ENCODE measurements at regions not wholly inside any gene's neighbourhood (a gene's known extent, or its start where the extent isn't known, plus 50 kb on each side); places are given as distances from the start of the nearest gene placed in this dataset.

GRCh38 chr4:14111730-14112181 is 484.2 kb upstream of the BOD1L1 start:
- no peaks in the 10 kb centered on the region for H3K36me3 Mint-ChIP-seq (ENCODE audit: low read depth)
- DNase-seq (ENCODE audit: low spot score): no peak
- no peaks in the 10 kb centered on the region for H3K4me1 Mint-ChIP-seq (ENCODE audit: low read depth)
- no peak overlapping the region for H3K4me3 Mint-ChIP-seq
- H3K27ac Mint-ChIP-seq: no peak overlapping the region
- intact Hi-C loops (cut with micrococcal nuclease): no loop called here
- peaks cover 6% of the 10 kb centered on the region for H3K9me3 Mint-ChIP-seq
- no peaks in the 10 kb centered on the region for H3K27me3 Mint-ChIP-seq (ENCODE audit: insufficient read depth)

DNA sequence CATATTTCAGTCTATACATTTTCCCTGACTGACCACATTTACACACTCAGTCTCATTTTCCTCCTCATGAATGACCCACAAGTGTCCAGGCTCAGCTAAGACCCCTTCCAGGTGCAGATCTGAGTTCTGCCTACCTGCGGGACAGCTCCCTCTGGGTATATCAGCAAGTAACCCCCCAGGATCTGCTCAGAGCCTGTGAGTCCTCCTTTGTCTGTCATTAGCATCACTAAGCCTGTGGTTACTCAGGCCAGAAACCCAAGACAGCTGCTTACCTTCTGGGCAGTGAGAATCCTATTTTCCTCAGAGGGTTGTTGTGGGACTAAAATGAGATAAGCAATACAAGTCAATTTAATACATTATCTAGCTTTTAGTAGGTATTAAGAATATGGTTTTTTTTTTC is 487.6 kb upstream of the BOD1L1 start:
- intact Hi-C loops (cut with micrococcal nuclease): no loop called here
- Mint-ChIP-seq H3K27me3 (ENCODE audit: insufficient read depth) (no peaks in the 10 kb centered on the region), H3K4me1 (ENCODE audit: low read depth) (no peaks in the 10 kb centered on the region), H3K4me3 (no peak overlapping the region), H3K9me3 (peaks cover 6% of the 10 kb centered on the region), H3K36me3 (ENCODE audit: low read depth) (no peaks in the 10 kb centered on the region), H3K27ac (no peak overlapping the region)
- DNase-seq (ENCODE audit: low spot score): no peak

- H3K4me1 Mint-ChIP-seq (ENCODE audit: low read depth): no peaks in the 10 kb centered on the region
- H3K36me3 Mint-ChIP-seq (ENCODE audit: low read depth): no peaks in the 10 kb centered on the region
- H3K27ac Mint-ChIP-seq: no peak overlapping the region
- peaks cover 6% of the 10 kb centered on the region for H3K9me3 Mint-ChIP-seq
- H3K27me3 Mint-ChIP-seq (ENCODE audit: insufficient read depth): no peaks in the 10 kb centered on the region
- H3K4me3 Mint-ChIP-seq: no peak overlapping the region
- intact Hi-C loops (cut with micrococcal nuclease): no loop called here
- no peak for DNase-seq (ENCODE audit: low spot score)
Measured at GRCh38 chr4:14117575-14118238, 490.2 kb upstream of the BOD1L1 start.

DNA sequence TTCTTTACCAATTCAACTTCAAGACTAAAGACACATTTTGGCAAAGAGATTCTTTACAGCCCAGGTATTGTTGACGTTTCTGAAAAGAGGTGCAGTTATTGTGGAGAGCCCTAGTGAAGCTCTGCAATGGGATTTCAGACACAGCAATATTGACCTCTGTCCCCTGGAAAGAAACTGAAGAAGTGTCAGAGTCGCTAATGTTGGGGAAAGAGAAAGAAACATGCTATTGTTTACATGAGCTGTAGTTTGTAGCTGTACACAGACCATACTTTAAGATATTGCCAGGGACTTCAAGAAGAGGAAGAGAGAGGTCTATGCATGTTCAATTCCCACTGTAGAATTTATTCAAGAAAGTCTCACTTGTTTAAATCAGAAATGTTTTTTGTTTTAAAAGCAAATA is 497.3 kb upstream of the BOD1L1 start:
- Mint-ChIP-seq H3K4me1 (ENCODE audit: low read depth) (no peaks in the 10 kb centered on the region), H3K4me3 (no peak overlapping the region), H3K27ac (no peak overlapping the region), H3K36me3 (ENCODE audit: low read depth) (no peaks in the 10 kb centered on the region), H3K9me3 (no peaks in the 10 kb centered on the region), H3K27me3 (ENCODE audit: insufficient read depth) (no peaks in the 10 kb centered on the region)
- intact Hi-C loops (cut with micrococcal nuclease): no loop called here
- DNase-seq (ENCODE audit: low spot score): no peak

DNA sequence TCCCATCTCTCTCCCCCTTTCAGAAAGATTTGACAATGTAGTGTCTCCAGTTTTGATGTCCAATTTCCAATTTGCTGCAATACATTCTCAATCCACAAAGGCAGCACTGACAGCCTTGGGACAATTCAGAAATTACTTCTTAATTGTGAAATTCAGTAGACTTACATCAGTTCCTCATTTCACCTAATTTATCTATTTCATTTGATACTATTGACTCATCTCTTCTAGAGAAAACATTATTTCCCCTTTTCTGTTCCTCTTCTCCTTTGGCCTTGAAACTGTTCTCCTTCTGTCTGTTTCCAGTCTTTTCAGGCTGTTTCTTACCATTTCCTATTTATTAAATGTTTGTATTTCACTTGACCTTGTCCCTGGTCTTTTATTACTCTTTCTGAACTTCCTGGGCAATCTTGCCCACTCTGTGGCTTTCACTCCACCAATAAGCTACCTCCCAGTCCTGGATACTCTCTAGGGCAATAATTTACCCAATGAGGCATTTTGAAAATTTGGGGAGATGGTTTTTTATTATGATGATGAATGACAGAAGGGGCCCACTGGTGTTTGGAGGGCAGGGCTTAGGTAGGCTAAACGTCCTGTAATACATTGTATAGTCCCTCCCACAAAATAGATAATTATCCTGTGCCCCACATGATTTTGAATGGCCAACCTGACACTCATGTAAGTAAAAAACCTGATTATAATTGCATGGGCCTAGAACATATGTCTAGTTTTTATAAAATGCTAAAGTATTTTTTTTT is 498.0 kb upstream of the BOD1L1 start:
- intact Hi-C loops (cut with micrococcal nuclease): no loop called here
- Mint-ChIP-seq H3K4me3 (no peak overlapping the region), H3K27me3 (ENCODE audit: insufficient read depth) (no peaks in the 10 kb centered on the region)

DNA sequence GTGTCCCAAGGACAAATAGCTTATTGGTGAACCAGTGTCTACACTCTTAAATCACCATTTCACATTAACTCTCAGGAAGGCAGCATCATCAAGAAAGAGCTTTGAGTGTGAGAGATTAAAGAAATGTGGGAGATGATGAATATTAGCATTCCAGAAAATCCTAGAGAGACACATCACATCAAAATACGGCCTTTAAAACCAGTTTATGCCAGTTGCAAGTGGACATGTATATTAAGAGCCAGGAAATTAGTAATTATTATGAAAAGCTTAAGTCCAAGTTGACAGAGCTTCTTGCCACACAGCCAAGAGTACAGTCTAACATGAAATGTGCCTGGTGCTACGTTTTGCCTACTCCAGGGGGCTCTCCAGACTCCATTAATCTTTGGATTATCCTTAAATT is 503.0 kb upstream of the BOD1L1 start:
- Mint-ChIP-seq H3K4me1 (ENCODE audit: low read depth) (no peaks in the 10 kb centered on the region), H3K27ac (no peak overlapping the region), H3K9me3 (no peaks in the 10 kb centered on the region), H3K4me3 (no peak overlapping the region), H3K27me3 (ENCODE audit: insufficient read depth) (no peaks in the 10 kb centered on the region), H3K36me3 (ENCODE audit: low read depth) (no peaks in the 10 kb centered on the region)
- intact Hi-C loops (cut with micrococcal nuclease): no loop called here
- DNase-seq (ENCODE audit: low spot score): no peak

More for the DNA sequence above, 498.0 kb upstream of the BOD1L1 start:
- no peaks in the 10 kb centered on the region for H3K9me3 Mint-ChIP-seq
- no peaks in the 10 kb centered on the region for H3K4me1 Mint-ChIP-seq (ENCODE audit: low read depth)
- no peak overlapping the region for H3K27ac Mint-ChIP-seq
- DNase-seq (ENCODE audit: low spot score): no peak
- no peaks in the 10 kb centered on the region for H3K36me3 Mint-ChIP-seq (ENCODE audit: low read depth)

DNA sequence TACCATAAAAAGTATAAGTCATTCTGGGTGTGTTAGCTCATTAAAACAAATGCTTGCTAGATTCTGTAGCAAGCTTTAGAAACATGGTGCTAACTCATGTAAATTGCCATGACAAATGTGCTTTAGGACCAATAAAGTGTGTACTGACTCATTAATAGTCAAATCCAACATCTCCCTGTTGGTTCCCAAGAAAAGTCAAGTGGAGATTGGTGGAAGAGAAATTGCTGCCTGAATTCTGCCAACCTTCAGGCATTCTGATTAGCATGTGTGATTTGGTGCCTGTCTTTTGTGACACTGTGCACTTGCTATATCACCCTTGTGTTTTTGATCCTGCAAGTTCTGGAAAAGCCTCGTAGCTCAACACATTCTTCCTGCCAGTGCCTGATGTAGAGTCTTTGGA is 503.8 kb upstream of the BOD1L1 start:
- Mint-ChIP-seq H3K36me3 (ENCODE audit: low read depth) (no peaks in the 10 kb centered on the region), H3K27me3 (ENCODE audit: insufficient read depth) (no peaks in the 10 kb centered on the region), H3K9me3 (no peaks in the 10 kb centered on the region), H3K4me1 (ENCODE audit: low read depth) (no peaks in the 10 kb centered on the region), H3K4me3 (no peak overlapping the region), H3K27ac (no peak overlapping the region)
- intact Hi-C loops (cut with micrococcal nuclease): no loop called here
- no peak for DNase-seq (ENCODE audit: low spot score)

GRCh38 chr4:14132301-14132700 is 504.8 kb upstream of the BOD1L1 start:
- Mint-ChIP-seq H3K27ac (no peak overlapping the region), H3K36me3 (ENCODE audit: low read depth) (no peaks in the 10 kb centered on the region), H3K4me1 (ENCODE audit: low read depth) (no peaks in the 10 kb centered on the region), H3K27me3 (ENCODE audit: insufficient read depth) (no peaks in the 10 kb centered on the region), H3K9me3 (no peaks in the 10 kb centered on the region), H3K4me3 (no peak overlapping the region)
- intact Hi-C loops (cut with micrococcal nuclease): no loop called here
- no peak for DNase-seq (ENCODE audit: low spot score)

- Mint-ChIP-seq H3K4me3 (no peak overlapping the region), H3K27me3 (ENCODE audit: insufficient read depth) (no peaks in the 10 kb centered on the region), H3K27ac (no peak overlapping the region), H3K36me3 (ENCODE audit: low read depth) (no peaks in the 10 kb centered on the region), H3K9me3 (no peaks in the 10 kb centered on the region), H3K4me1 (ENCODE audit: low read depth) (no peaks in the 10 kb centered on the region)
- intact Hi-C loops (cut with micrococcal nuclease): no loop called here
- no peak for DNase-seq (ENCODE audit: low spot score)
Measured at GRCh38 chr4:14138106-14138505, 510.6 kb upstream of the BOD1L1 start.

- Mint-ChIP-seq H3K36me3 (ENCODE audit: low read depth) (no peaks in the 10 kb centered on the region), H3K4me1 (ENCODE audit: low read depth) (no peaks in the 10 kb centered on the region), H3K27me3 (ENCODE audit: insufficient read depth) (no peaks in the 10 kb centered on the region), H3K27ac (no peak overlapping the region), H3K9me3 (no peaks in the 10 kb centered on the region), H3K4me3 (no peak overlapping the region)
- intact Hi-C loops (cut with micrococcal nuclease): no loop called here
- no peak for DNase-seq (ENCODE audit: low spot score)
Measured at GRCh38 chr4:14143892-14144291, 516.4 kb upstream of the BOD1L1 start.

- no peak for DNase-seq (ENCODE audit: low spot score)
- H3K4me3 Mint-ChIP-seq: no peak overlapping the region
- intact Hi-C loops (cut with micrococcal nuclease): no loop called here
Measured at GRCh38 chr4:14149176-14150053, 521.9 kb upstream of the BOD1L1 start.

DNA sequence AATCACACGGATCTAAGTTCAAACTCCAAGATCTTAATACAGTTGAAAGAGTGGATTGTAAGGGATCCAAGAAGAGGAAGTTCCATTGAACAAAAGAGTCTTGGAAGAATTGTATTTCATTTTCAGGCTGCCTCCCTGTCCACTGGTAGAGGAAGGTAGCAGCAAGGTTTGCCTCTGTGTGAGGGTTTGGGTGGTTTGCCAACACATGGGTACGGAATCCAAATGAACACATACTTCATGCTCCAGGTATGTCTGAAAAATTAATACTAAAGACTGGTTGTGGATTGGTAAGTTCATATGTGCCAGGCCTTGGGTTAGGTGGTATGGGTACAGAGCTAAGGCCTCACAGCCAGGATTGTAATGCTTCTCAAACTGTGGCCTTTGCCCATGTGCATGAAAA is 523.6 kb upstream of the BOD1L1 start:
- Mint-ChIP-seq H3K4me1 (ENCODE audit: low read depth) (no peaks in the 10 kb centered on the region), H3K27ac (no peak overlapping the region), H3K4me3 (no peak overlapping the region), H3K9me3 (no peaks in the 10 kb centered on the region), H3K36me3 (ENCODE audit: low read depth) (no peaks in the 10 kb centered on the region), H3K27me3 (ENCODE audit: insufficient read depth) (no peaks in the 10 kb centered on the region)
- intact Hi-C loops (cut with micrococcal nuclease): no loop called here
- DNase-seq (ENCODE audit: low spot score): no peak

More at GRCh38 chr4:14149176-14150053, 521.9 kb upstream of the BOD1L1 start:
- H3K4me1 Mint-ChIP-seq (ENCODE audit: low read depth): no peaks in the 10 kb centered on the region
- H3K27me3 Mint-ChIP-seq (ENCODE audit: insufficient read depth): no peaks in the 10 kb centered on the region
- no peaks in the 10 kb centered on the region for H3K9me3 Mint-ChIP-seq
- no peak overlapping the region for H3K27ac Mint-ChIP-seq
- no peaks in the 10 kb centered on the region for H3K36me3 Mint-ChIP-seq (ENCODE audit: low read depth)

All from activated T-helper 1 cell treated with anti-CD3 and anti-CD28 coated beads, Interleukin-12 subunit alpha, Interleukin-12 subunit beta, Interleukin-2, Interleukin-4 antibody, amounts not matched to agents 30 ng/mL and 10 ng/mL and 1 ng/mL, durations not matched to agents 14 hours and 24 hours and 36 hours (primary cell).